MM.1S (cell line): ENCODE measurements at regions not wholly inside any gene's neighbourhood (a gene's known extent, or its start where the extent isn't known, plus 50 kb on each side); places are given as distances from the start of the nearest gene placed in this dataset.

Experiments used
- DNase-seq: peaks from one replicate; pipeline ENCODE4 v3.0.0-alpha.2; 2015
- H2AFZ ChIP-seq: fragments of 300-600 bp; sonication (generic); 2 replicates; pipeline ENCODE4 v1.6.0; 2016; ENCODE audit warnings: antibody characterized with exemption, low read length
- H3F3A ChIP-seq: fragments of 300-600 bp; sonication (generic); 2 replicates; pipeline ENCODE4 v1.6.1; 2016; ENCODE audit warnings: mild to moderate bottlenecking, antibody characterized with exemption, low read length, moderate library complexity, mixed read lengths; ENCODE audit not compliant: insufficient read depth
- H3K27ac ChIP-seq: fragments of 300-600 bp; sonication (generic); 2 replicates; pipeline ENCODE4 v1.5.1; 2016; ENCODE audit warnings: mild to moderate bottlenecking, low read length
- H3K27me3 ChIP-seq: fragments of 300-600 bp; sonication (generic); replicated peaks from 2 replicates; pipeline ENCODE4 v1.6.0; 2016; ENCODE audit warnings: low read length; ENCODE audit not compliant: insufficient read depth
- H3K36me3 ChIP-seq: fragments of 300-600 bp; sonication (generic); replicated peaks from 2 replicates; pipeline ENCODE4 v1.6.1; 2016; ENCODE audit warnings: mild to moderate bottlenecking, low read length, mixed read lengths; ENCODE audit not compliant: insufficient read depth
- H3K4me1 ChIP-seq: fragments of 300-600 bp; sonication (generic); 2 replicates; pipeline ENCODE4 v1.6.1; 2016; ENCODE audit warnings: low read length, mixed read lengths
- H3K4me2 ChIP-seq: fragments of 300-600 bp; sonication (generic); 2 replicates; pipeline ENCODE4 v1.6.0; 2016; ENCODE audit warnings: low read depth, low read length
- H3K4me3 ChIP-seq: fragments of 300-600 bp; sonication (generic); 2 replicates; pipeline ENCODE4 v1.5.1; 2016; ENCODE audit warnings: low read length, mixed read lengths
- H3K79me2 ChIP-seq: fragments of 300-600 bp; sonication (generic); 2 replicates; pipeline ENCODE4 v1.6.1; 2016; ENCODE audit warnings: mixed run types, low read length, mixed read lengths
- H3K9ac ChIP-seq: fragments of 300-600 bp; sonication (generic); 2 replicates; pipeline ENCODE4 v1.6.1; 2016; ENCODE audit warnings: low read length, mixed read lengths
- H3K9me2 ChIP-seq: fragments of 300-600 bp; sonication (generic); replicated peaks from 2 replicates; pipeline ENCODE4 v1.6.1; 2016; ENCODE audit warnings: mild to moderate bottlenecking, low read length, mixed read lengths; ENCODE audit not compliant: insufficient read depth
- H3K9me3 ChIP-seq: fragments of 300-600 bp; sonication (generic); replicated peaks from 2 replicates; pipeline ENCODE4 v1.6.1; 2016; ENCODE audit warnings: mild to moderate bottlenecking, low read length, mixed read lengths; ENCODE audit not compliant: insufficient read depth
- H4K20me1 ChIP-seq: fragments of 300-600 bp; sonication (generic); 2 replicates; pipeline ENCODE4 v1.6.1; 2016; ENCODE audit warnings: mild to moderate bottlenecking, low read length, moderate library complexity, mixed read lengths; ENCODE audit not compliant: insufficient read depth
- CTCF ChIP-seq: fragments of 300-600 bp; sonication (generic); IDR thresholded peaks from 2 replicates; pipeline ENCODE4 v1.5.1; 2016; ENCODE audit warnings: antibody characterized with exemption, low read length, mixed read lengths
- EZH2 ChIP-seq: fragments of 300-600 bp; sonication (generic); optimal IDR thresholded peaks from 2 replicates; pipeline ENCODE3; 2017; ENCODE audit warnings: low read depth, mild to moderate bottlenecking, antibody characterized with exemption, low read length, mixed read lengths
- EZH2phosphoT487 ChIP-seq: fragments of 300-600 bp; sonication (generic); IDR thresholded peaks from 2 replicates; pipeline ENCODE4 v1.6.1; 2018; ENCODE audit warnings: antibody characterized with exemption, low read length

- Histone ChIP-seq H2AFZ (no peak overlapping the region), H4K20me1 (no peaks in the 10 kb centered on the region), H3K27ac (no peak overlapping the region), H3K27me3 (no peaks in the 10 kb centered on the region), H3K9me3 (no peaks in the 10 kb centered on the region), H3K9ac (no peak overlapping the region), H3K4me1 (peaks cover 33% of the 10 kb centered on the region), H3K4me2 (peak overlapping the region; percentile 57), H3K36me3 (no peaks in the 10 kb centered on the region), H3F3A (peaks cover 19% of the 10 kb centered on the region), H3K9me2 (no peaks in the 10 kb centered on the region), H3K79me2 (no peaks in the 10 kb centered on the region), H3K4me3 (no peak overlapping the region)
- TF ChIP-seq EZH2 = no peak
- TF ChIP-seq EZH2phosphoT487 = no peak
- no peak for TF ChIP-seq CTCF
- no peak for DNase-seq
These were observed 64.0 kb upstream of the GALNT5 start for GRCh38 chr2:157193461-157193860.

GRCh38 chr2:157194097-157194688 lies 63.3 kb upstream of the GALNT5 start:
- H2AFZ ChIP-seq = no peak overlapping the region
- no peak overlapping the region for H3K27ac ChIP-seq
- no peak overlapping the region for H3K9ac ChIP-seq
- H3K9me2 ChIP-seq = no peaks in the 10 kb centered on the region
- DNase-seq = peak; percentile 78
- H3F3A ChIP-seq = peaks cover 19% of the 10 kb centered on the region
- no peak for TF ChIP-seq EZH2
- peak; percentile 85 for TF ChIP-seq CTCF
- no peak for TF ChIP-seq EZH2phosphoT487
- no peaks in the 10 kb centered on the region for H4K20me1 ChIP-seq
- H3K4me2 ChIP-seq = peak overlapping the region; percentile 57; the same call in 1 of the 2 replicates
- no peaks in the 10 kb centered on the region for H3K79me2 ChIP-seq
- no peaks in the 10 kb centered on the region for H3K36me3 ChIP-seq
- peaks cover 31% of the 10 kb centered on the region for H3K4me1 ChIP-seq
- H3K27me3 ChIP-seq = no peaks in the 10 kb centered on the region
- no peak overlapping the region for H3K4me3 ChIP-seq
- no peaks in the 10 kb centered on the region for H3K9me3 ChIP-seq

GRCh38 chr2:157194844-157195243 lies 62.7 kb upstream of the GALNT5 start:
- H2AFZ ChIP-seq = no peak overlapping the region
- H3F3A ChIP-seq = peaks cover 14% of the 10 kb centered on the region
- TF ChIP-seq EZH2 (no peak), CTCF (no peak), EZH2phosphoT487 (no peak)
- no peak for DNase-seq
- H3K4me2 ChIP-seq = no peak overlapping the region
- no peaks in the 10 kb centered on the region for H4K20me1 ChIP-seq
- H3K27ac ChIP-seq = no peak overlapping the region
- H3K9me2 ChIP-seq = no peaks in the 10 kb centered on the region
- peaks cover 24% of the 10 kb centered on the region for H3K4me1 ChIP-seq
- H3K9me3 ChIP-seq = no peaks in the 10 kb centered on the region
- H3K79me2 ChIP-seq = no peaks in the 10 kb centered on the region
- no peak overlapping the region for H3K4me3 ChIP-seq
- no peaks in the 10 kb centered on the region for H3K36me3 ChIP-seq
- H3K9ac ChIP-seq = no peak overlapping the region
- no peaks in the 10 kb centered on the region for H3K27me3 ChIP-seq
